Occipital lobe (tissue), 1 donor: ENCODE measurements at regions not wholly inside any gene's neighbourhood (a gene's known extent, or its start where the extent isn't known, plus 50 kb on each side); places are given as distances from the start of the nearest gene placed in this dataset.

Experiments used
- DNase-seq: peaks from one replicate; lab custom pipeline; 2025; lab: John Stamatoyannopoulos, UW

GRCh38 chr7:30212701-30213111 lies 71.7 kb upstream of the ZNRF2 start:
- no peak for DNase-seq

GRCh38 chr7:30213637-30214036 lies 70.8 kb upstream of the ZNRF2 start:
- no peak for DNase-seq

GRCh38 chr7:30214651-30215137 lies 69.7 kb upstream of the ZNRF2 start:
- no peak for DNase-seq

- no peak for DNase-seq
These were observed 62.6 kb upstream of the ZNRF2 start for GRCh38 chr7:30221764-30222163.

GRCh38 chr7:30222515-30223215 lies 61.7 kb upstream of the ZNRF2 start:
- no peak for DNase-seq

GRCh38 chr7:30223896-30224295 lies 60.5 kb upstream of the ZNRF2 start:
- DNase-seq, result no peak

GRCh38 chr7:30224511-30225062 lies 59.8 kb upstream of the ZNRF2 start:
- DNase-seq, result no peak

GRCh38 chr7:30225863-30226613 lies 58.4 kb upstream of the ZNRF2 start:
- peak; percentile 61 for DNase-seq

GRCh38 chr7:30226614-30227268 lies 57.7 kb upstream of the ZNRF2 start:
- no peak for DNase-seq

- no peak for DNase-seq
These were observed 53.1 kb upstream of the ZNRF2 start for GRCh38 chr7:30231271-30231670.

- DNase-seq, result no peak
These were observed 52.0 kb upstream of the ZNRF2 start for GRCh38 chr7:30232391-30232790.
